Hepatocyte (in vitro differentiated cells): ENCODE measurements at regions not wholly inside any gene's neighbourhood (a gene's known extent, or its start where the extent isn't known, plus 50 kb on each side); places are given as distances from the start of the nearest gene placed in this dataset.

Experiments used
- DNase-seq: peaks from one replicate; pipeline ENCODE4 v3.0.0-alpha.2; 2016; ENCODE audit warnings: low spot score
- H2AFZ ChIP-seq: fragments of 200-600 bp; sonication (generic); 2 replicates; pipeline ENCODE4 v1.6.0; 2016; ENCODE audit warnings: antibody characterized with exemption, mild to moderate bottlenecking
- H3K27ac ChIP-seq: fragments of 200-600 bp; sonication (generic); 2 replicates; pipeline ENCODE4 v1.5.1; 2016; ENCODE audit warnings: mild to moderate bottlenecking
- H3K27me3 ChIP-seq: fragments of 200-600 bp; sonication (generic); 2 replicates; pipeline ENCODE4 v1.6.1; 2016
- H3K36me3 ChIP-seq: fragments of 200-600 bp; sonication (generic); replicated peaks from 2 replicates; pipeline ENCODE4 v1.5.1; 2016; ENCODE audit warnings: low read depth; ENCODE audit not compliant: insufficient read depth
- H3K4me1 ChIP-seq: fragments of 200-600 bp; sonication (generic); 2 replicates; pipeline ENCODE4 v1.5.1; 2016; ENCODE audit warnings: mild to moderate bottlenecking, moderate library complexity; ENCODE audit not compliant: insufficient read depth
- H3K4me2 ChIP-seq: fragments of 200-600 bp; sonication (generic); 2 replicates; pipeline ENCODE4 v1.6.0; 2016
- H3K4me3 ChIP-seq: fragments of 200-600 bp; sonication (generic); 2 replicates; pipeline ENCODE4 v1.5.1; 2016; ENCODE audit warnings: mild to moderate bottlenecking
- H3K79me2 ChIP-seq: fragments of 200-600 bp; sonication (generic); 2 replicates; pipeline ENCODE4 v1.6.0; 2017; ENCODE audit warnings: mild to moderate bottlenecking
- H3K9me2 ChIP-seq: fragments of 200-600 bp; sonication (generic); replicated peaks from 2 replicates; pipeline ENCODE4 v1.6.0; 2017; ENCODE audit warnings: mild to moderate bottlenecking; ENCODE audit not compliant: insufficient read depth
- H3K9me3 ChIP-seq: fragments of 200-600 bp; sonication (generic); 2 replicates; pipeline ENCODE4 v1.5.1; 2016; ENCODE audit warnings: low read depth, mild to moderate bottlenecking
- H4K20me1 ChIP-seq: fragments of 200-600 bp; sonication (generic); 2 replicates; pipeline ENCODE4 v1.6.0; 2016; ENCODE audit warnings: mild to moderate bottlenecking; ENCODE audit not compliant: insufficient read depth, poor library complexity, severe bottlenecking
- EZH2 ChIP-seq: fragments of 200-600 bp; sonication (generic); IDR thresholded peaks from 2 replicates; pipeline ENCODE4 v1.6.1; 2016; ENCODE audit warnings: antibody characterized with exemption, mild to moderate bottlenecking, borderline replicate concordance
- EZH2phosphoT487 ChIP-seq: fragments of 200-600 bp; sonication (generic); IDR thresholded peaks from one replicate; pipeline ENCODE4 v1.6.1; 2018; ENCODE audit warnings: antibody characterized with exemption, mild to moderate bottlenecking, low read depth, moderate library complexity; ENCODE audit not compliant: unreplicated experiment, severe bottlenecking
- WGBS: methylation state at CpG from one replicate; pipeline ENCODE4 v1.1.6; 2016; ENCODE audit warnings: low lambda C conversion rate; ENCODE audit errors: missing lambda C conversion rate; 5-methylcytosine and 5-hydroxymethylcytosine counted together
- TF ChIP-seq, protein P1 (sequence below): fragments of 200-600 bp; sonication (generic); IDR thresholded peaks from 2 replicates; pipeline ENCODE4 v1.5.1; 2016; ENCODE audit warnings: antibody characterized with exemption, mild to moderate bottlenecking; ENCODE audit not compliant: poor library complexity

DNA sequence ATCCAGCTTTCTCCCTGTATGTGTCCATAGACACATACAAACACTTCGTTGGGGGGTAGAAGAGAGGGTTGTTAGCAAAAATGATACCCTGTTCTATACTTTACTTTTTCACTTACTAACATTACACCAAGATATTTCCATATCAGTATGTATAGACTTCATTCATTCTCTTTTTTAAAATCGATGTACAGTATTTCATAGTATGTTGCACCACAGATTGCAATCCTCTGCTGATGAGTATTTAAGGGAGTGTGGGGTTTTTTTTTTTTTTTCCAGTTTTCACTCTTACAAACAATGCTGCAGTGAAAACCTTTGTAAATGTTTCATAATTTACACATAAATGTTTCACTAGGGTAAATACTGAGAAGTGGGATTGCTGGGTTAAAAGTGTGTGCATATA, 402.3 kb downstream of the LRATD1 start:
- Histone ChIP-seq H2AFZ (no peak overlapping the region), H3K4me2 (no peak overlapping the region), H3K4me3 (no peak overlapping the region), H3K27ac (no peak overlapping the region), H3K4me1 (no peaks in the 10 kb centered on the region), H3K9me2 (no peaks in the 10 kb centered on the region), H3K9me3 (no peaks in the 10 kb centered on the region), H3K27me3 (no peaks in the 10 kb centered on the region), H4K20me1 (no peaks in the 10 kb centered on the region), H3K79me2 (no peaks in the 10 kb centered on the region), H3K36me3 (no peaks in the 10 kb centered on the region)
- 67% methylated on average over 2 of the region's 2 CpGs for WGBS
- TF ChIP-seq EZH2 = no peak
- TF ChIP-seq, protein P1, sequence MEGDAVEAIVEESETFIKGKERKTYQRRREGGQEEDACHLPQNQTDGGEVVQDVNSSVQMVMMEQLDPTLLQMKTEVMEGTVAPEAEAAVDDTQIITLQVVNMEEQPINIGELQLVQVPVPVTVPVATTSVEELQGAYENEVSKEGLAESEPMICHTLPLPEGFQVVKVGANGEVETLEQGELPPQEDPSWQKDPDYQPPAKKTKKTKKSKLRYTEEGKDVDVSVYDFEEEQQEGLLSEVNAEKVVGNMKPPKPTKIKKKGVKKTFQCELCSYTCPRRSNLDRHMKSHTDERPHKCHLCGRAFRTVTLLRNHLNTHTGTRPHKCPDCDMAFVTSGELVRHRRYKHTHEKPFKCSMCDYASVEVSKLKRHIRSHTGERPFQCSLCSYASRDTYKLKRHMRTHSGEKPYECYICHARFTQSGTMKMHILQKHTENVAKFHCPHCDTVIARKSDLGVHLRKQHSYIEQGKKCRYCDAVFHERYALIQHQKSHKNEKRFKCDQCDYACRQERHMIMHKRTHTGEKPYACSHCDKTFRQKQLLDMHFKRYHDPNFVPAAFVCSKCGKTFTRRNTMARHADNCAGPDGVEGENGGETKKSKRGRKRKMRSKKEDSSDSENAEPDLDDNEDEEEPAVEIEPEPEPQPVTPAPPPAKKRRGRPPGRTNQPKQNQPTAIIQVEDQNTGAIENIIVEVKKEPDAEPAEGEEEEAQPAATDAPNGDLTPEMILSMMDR = no peak
- no peak for TF ChIP-seq EZH2phosphoT487
- no peak for DNase-seq

DNA sequence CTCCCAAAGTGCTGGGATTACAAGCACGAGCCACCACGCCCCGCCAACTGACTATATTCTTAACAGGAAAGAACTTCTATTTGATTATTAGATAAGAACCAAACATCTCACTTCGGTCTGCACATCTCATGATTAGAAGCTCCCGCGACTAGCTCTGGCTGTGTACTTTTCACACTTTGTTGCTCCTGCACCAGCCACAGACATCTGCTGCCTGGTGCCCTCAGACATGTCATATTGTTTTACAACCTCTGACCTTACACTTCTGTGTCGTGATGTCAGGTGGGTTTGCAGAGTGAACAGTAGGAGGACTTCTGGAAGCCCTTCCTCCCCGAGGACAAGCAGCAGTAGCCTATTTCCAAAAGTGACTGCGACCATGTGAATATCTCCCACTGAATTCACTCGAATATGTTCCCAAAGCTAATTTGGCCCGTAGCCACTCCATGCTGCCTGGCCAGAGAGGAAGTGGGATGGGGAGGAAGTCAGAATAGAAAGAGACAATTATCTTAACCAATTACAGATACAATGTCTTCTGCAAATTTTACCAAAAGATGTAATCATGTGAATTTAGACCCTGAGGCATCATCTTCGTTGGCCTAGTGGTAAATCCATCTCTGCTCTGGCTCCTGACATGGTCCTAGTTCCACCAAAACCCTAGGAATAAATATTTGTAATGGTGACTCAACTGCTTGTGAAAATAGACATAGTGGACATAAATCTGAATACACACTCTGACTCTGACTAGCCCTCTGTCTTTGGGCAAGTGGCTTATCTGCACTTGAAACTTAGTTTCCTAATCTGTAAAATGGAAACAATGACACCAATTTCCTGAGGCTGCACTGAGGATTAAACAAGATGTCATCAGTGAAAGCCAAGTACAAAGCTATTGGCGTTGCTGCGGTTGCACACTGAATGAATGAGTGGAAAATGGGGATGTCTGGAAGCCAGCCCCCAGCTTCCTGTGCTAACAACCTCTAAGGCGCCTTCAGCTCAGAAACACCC, 406.1 kb downstream of the LRATD1 start:
- WGBS = 69% methylated on average over 15 of the region's 15 CpGs
- DNase-seq = no peak

DNA sequence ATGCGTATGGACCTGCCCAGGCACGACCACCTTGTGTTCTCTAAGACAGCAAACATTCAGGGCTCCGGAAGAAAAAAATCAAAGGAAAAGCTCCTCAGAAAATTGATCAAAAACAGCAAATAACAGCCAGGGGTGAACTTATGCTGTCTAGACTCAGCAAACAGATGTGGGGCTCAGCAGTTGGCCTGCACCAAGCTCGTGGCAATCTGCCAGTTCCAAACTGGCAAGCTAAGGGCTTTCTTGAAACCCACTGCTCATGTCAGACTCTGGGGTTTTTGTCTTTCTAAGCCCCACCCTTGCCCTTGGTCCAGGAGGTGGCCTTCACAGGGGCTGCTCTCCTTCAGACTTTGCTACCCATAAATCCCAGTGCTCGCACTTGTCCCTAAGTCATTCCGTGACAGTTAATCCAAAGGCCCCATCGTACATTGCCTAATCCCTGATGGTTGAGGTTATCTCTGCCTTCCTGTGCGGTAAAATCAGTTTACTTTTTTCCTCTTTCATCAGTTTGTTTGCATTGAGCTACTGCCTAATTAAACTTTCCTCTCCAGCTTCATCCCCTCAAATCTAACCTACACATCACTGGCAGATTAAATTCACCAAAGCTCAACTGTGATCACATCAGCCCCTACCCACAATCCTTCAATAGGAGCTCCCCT, 408.0 kb downstream of the LRATD1 start:
- H3K4me3 ChIP-seq = no peak overlapping the region
- no peak overlapping the region for H3K4me2 ChIP-seq
- no peak for TF ChIP-seq EZH2phosphoT487
- TF ChIP-seq, protein P1 = no peak
- TF ChIP-seq EZH2 = no peak
- H3K4me1 ChIP-seq = peaks cover 4% of the 10 kb centered on the region
- WGBS = 76% methylated on average over 8 of the region's 8 CpGs
- H3K27me3 ChIP-seq = no peaks in the 10 kb centered on the region
- no peak for DNase-seq
- no peaks in the 10 kb centered on the region for H4K20me1 ChIP-seq
- H3K9me3 ChIP-seq = no peaks in the 10 kb centered on the region
- H2AFZ ChIP-seq = no peak overlapping the region
- no peaks in the 10 kb centered on the region for H3K9me2 ChIP-seq
- H3K79me2 ChIP-seq = no peaks in the 10 kb centered on the region
- no peaks in the 10 kb centered on the region for H3K36me3 ChIP-seq
- no peak overlapping the region for H3K27ac ChIP-seq

More for the DNA sequence above, 406.1 kb downstream of the LRATD1 start:
- Histone ChIP-seq H2AFZ (no peak overlapping the region), H3K9me3 (no peaks in the 10 kb centered on the region), H3K4me2 (no peak overlapping the region), H3K9me2 (no peaks in the 10 kb centered on the region), H3K27me3 (no peaks in the 10 kb centered on the region), H3K4me3 (no peak overlapping the region), H3K36me3 (no peaks in the 10 kb centered on the region), H3K27ac (no peak overlapping the region), H3K79me2 (no peaks in the 10 kb centered on the region), H3K4me1 (peaks cover 4% of the 10 kb centered on the region), H4K20me1 (no peaks in the 10 kb centered on the region)
- TF ChIP-seq EZH2phosphoT487 (no peak), EZH2 (no peak)
- TF ChIP-seq, protein P1 = no peak
